Suprapubic skin (tissue), 4 donors: ENCODE measurements at regions not wholly inside any gene's neighbourhood (a gene's known extent, or its start where the extent isn't known, plus 50 kb on each side); places are given as distances from the start of the nearest gene placed in this dataset.

ENCODE experiments used
- DNase-seq, 2 donors: peaks; one replicate each; pipeline ENCODE4 v3.0.0-alpha.2; 2019; ENCODE audit warnings: low spot score in 2 of 2
- H3K27ac ChIP-seq: fragments of 200-600 bp; sonication (generic); one replicate; pipeline ENCODE4 v1.5.1; 2019
- H3K27me3 ChIP-seq: fragments of 200-600 bp; sonication (generic); one replicate; pipeline ENCODE4 v1.5.1; 2019
- H3K36me3 ChIP-seq: fragments of 200-600 bp; sonication (generic); one replicate; pipeline ENCODE4 v1.5.1; 2019
- H3K4me1 ChIP-seq: fragments of 200-600 bp; sonication (generic); one replicate; pipeline ENCODE4 v1.5.1; 2019
- H3K4me3 ChIP-seq: fragments of 200-600 bp; sonication (generic); one replicate; pipeline ENCODE4 v1.5.1; 2019; ENCODE audit warnings: mild to moderate bottlenecking
- H3K9me3 ChIP-seq: fragments of 200-600 bp; sonication (generic); one replicate; pipeline ENCODE4 v1.5.1; 2019
- EP300 ChIP-seq: sonication (generic); formaldehyde crosslinking; IDR thresholded peaks from one replicate; pipeline ENCODE4 v1.6.1; 2017; ENCODE audit warnings: antibody characterized with exemption
- POLR2A ChIP-seq, 2 donors: fragments of 450-650 bp; IDR thresholded peaks; one replicate each; pipeline ENCODE4 v1.6.1; 2017; ENCODE audit warnings: antibody characterized with exemption in 2 of 2, mild to moderate bottlenecking in 2 of 2, moderate library complexity in 2 of 2
- POLR2AphosphoS5 ChIP-seq, 3 donors: sonication (generic); formaldehyde crosslinking; IDR thresholded peaks; one replicate each; pipeline ENCODE4 v1.6.1; 2017; ENCODE audit warnings: antibody characterized with exemption in 3 of 3
- WGBS: methylation state at CpG from one replicate; pipeline ENCODE4 v1.1.5; 2018; 5-methylcytosine and 5-hydroxymethylcytosine counted together
- TF ChIP-seq, protein P1 (sequence below), 2 donors: fragments of 200-600 bp in 1 of 2; fragments of 450-650 bp in 1 of 2; sonication (generic) in 1 of 2; IDR thresholded peaks; one replicate each; pipeline ENCODE4 v1.5.1; 2016 to 2019; ENCODE audit warnings: antibody characterized with exemption in 2 of 2, mild to moderate bottlenecking in 1 of 2, moderate library complexity in 1 of 2

DNA sequence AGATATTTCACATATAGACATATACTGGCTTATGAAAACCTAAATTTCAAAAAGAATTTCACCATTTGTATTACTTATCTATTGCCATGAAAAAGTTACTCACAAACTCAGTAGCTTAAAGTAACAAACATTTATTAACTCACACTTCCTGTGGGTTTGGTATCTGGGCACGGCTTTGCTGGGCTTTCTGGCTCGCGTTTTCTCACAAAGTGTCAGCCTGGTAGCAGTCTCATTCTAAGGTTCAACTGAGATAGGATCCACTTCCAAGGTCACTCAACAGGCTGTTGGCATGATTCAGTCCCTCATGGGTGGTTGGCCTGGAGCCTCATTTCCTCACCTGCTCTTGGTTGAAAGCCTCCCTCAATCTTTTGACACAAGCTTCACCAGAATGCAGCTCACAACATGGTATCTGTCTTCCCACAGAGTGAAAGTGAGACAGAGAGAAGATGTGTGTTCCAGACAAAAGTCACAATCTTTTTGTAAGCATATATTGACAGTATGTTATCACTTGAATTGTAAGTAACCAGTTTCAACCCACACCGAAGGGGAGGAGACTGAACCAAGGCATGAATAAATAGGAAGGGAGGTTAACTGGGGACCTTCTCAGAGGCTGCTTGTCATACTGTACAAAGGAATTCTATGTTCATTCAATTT, 1065.8 kb upstream of the SPRY2 start:
- 85% methylated on average over 4 of the region's 4 CpGs for WGBS
- H3K27ac ChIP-seq, result no peak overlapping the region
- H3K9me3 ChIP-seq, result no peaks in the 10 kb centered on the region
- TF ChIP-seq POLR2AphosphoS5 (IDR thresholded peaks at IDR 0.05), result no peak
- TF ChIP-seq POLR2A (IDR thresholded peaks at IDR 0.05), result no peak
- TF ChIP-seq, protein P1, sequence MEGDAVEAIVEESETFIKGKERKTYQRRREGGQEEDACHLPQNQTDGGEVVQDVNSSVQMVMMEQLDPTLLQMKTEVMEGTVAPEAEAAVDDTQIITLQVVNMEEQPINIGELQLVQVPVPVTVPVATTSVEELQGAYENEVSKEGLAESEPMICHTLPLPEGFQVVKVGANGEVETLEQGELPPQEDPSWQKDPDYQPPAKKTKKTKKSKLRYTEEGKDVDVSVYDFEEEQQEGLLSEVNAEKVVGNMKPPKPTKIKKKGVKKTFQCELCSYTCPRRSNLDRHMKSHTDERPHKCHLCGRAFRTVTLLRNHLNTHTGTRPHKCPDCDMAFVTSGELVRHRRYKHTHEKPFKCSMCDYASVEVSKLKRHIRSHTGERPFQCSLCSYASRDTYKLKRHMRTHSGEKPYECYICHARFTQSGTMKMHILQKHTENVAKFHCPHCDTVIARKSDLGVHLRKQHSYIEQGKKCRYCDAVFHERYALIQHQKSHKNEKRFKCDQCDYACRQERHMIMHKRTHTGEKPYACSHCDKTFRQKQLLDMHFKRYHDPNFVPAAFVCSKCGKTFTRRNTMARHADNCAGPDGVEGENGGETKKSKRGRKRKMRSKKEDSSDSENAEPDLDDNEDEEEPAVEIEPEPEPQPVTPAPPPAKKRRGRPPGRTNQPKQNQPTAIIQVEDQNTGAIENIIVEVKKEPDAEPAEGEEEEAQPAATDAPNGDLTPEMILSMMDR (IDR thresholded peaks at IDR 0.05), result no peak
- TF ChIP-seq EP300, result no peak
- no peak for DNase-seq
- H3K27me3 ChIP-seq, result no peaks in the 10 kb centered on the region
- H3K4me1 ChIP-seq, result no peaks in the 10 kb centered on the region
- H3K4me3 ChIP-seq, result no peak overlapping the region
- H3K36me3 ChIP-seq, result no peaks in the 10 kb centered on the region

DNA sequence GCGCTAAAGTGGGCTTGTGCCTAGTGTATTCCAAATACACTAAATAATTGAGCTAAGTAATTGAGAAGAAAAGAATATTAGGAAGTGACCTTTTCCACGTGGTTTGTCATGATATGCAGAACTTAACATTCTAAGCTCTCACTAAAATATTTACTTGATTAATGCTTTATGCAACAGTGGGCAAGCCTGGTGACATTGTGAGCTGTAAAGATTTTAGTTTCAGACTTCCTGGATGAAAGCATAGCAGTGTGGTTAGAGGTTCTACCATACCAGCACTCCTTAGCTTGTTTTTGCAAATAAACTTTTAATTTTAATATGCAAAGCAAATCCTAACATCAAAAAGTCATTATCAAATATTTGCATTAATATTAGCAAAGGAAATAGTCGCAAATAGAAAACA, 1065.1 kb upstream of the SPRY2 start:
- no peak for TF ChIP-seq POLR2AphosphoS5 (IDR thresholded peaks at IDR 0.05)
- no peak for TF ChIP-seq EP300
- no peak for TF ChIP-seq POLR2A (IDR thresholded peaks at IDR 0.05)
- TF ChIP-seq, protein P1 (IDR thresholded peaks at IDR 0.05), result no peak
- Histone ChIP-seq H3K27me3 (no peaks in the 10 kb centered on the region), H3K4me3 (no peak overlapping the region), H3K9me3 (no peaks in the 10 kb centered on the region), H3K4me1 (no peaks in the 10 kb centered on the region), H3K36me3 (no peaks in the 10 kb centered on the region), H3K27ac (no peak overlapping the region)
- 49% methylated on average over 3 of the region's 3 CpGs for WGBS
- no peak for DNase-seq

DNA sequence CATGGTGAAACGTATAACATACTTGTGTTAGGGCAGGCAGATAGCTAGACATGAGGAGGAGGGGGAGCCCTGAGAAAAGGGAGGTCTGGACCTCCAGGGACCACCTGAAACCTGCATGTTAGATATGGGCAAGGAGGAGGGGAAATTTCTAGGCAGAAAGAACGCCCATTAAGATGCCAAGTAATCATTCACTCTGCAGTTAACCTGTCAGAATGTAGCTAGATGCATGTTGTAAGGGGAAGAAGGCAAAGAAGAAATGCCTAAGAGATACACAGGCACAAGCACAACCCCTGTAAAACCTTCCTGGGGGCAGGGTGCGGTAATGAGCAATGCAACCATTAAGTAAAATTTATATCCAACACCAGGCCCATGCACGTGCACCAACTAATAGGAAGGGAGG, 1055.3 kb upstream of the SPRY2 start:
- Histone ChIP-seq H3K27ac (no peak overlapping the region), H3K36me3 (no peaks in the 10 kb centered on the region), H3K9me3 (no peaks in the 10 kb centered on the region), H3K27me3 (no peaks in the 10 kb centered on the region), H3K4me1 (peaks cover 3% of the 10 kb centered on the region), H3K4me3 (no peak overlapping the region)
- WGBS, result 46% methylated on average over 4 of the region's 4 CpGs
- TF ChIP-seq POLR2A (IDR thresholded peaks at IDR 0.05), result no peak
- TF ChIP-seq EP300, result no peak
- no peak for TF ChIP-seq POLR2AphosphoS5 (IDR thresholded peaks at IDR 0.05)
- TF ChIP-seq, protein P1 (IDR thresholded peaks at IDR 0.05), result no peak
- no peak for DNase-seq

DNA sequence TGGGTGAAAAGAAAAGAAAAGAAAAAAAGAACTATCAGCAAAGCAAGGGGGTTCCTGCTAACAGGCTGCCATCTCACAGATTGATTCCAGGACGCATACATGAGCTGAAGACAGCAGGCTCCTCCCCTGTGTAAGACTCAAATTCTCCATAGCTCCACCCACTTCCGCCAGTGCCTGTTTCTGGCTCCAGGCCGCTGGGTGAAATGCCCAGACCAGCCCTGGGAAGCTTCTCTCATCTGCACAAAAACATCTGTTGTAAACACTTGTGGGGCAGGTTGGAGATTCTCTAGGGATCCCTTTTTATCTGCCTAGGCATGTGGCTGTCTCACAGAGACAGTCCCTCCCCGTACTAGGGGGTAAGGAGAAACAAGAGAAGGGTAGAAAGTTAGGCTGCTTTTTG, 1054.4 kb upstream of the SPRY2 start:
- WGBS, result 46% methylated on average over 4 of the region's 4 CpGs
- Histone ChIP-seq H3K27ac (no peak overlapping the region), H3K4me1 (peaks cover 3% of the 10 kb centered on the region), H3K27me3 (no peaks in the 10 kb centered on the region), H3K36me3 (no peaks in the 10 kb centered on the region), H3K9me3 (no peaks in the 10 kb centered on the region), H3K4me3 (no peak overlapping the region)
- DNase-seq, result no peak
- TF ChIP-seq POLR2A (IDR thresholded peaks at IDR 0.05) (no peak), EP300 (no peak), POLR2AphosphoS5 (IDR thresholded peaks at IDR 0.05) (no peak)
- TF ChIP-seq, protein P1 (IDR thresholded peaks at IDR 0.05), result no peak

DNA sequence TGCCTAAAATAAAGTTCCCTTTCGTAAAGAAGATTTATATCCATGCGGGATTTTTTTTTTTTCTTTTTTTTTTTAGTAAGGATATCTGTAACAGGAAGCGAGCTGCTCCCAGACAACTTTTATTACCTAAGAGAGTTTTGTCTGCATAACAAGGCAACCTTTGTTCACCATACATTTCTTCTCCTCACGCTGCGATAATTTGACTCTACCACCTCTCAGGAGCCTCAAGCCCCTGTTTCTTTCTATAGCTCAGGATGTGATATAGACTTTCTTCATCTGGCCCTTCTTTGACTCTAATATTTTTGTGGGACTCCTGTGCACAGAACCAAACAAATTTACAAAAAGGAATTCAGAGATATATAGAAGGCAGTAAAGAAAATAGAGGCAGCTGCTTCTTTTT, 1053.7 kb upstream of the SPRY2 start:
- H3K4me1 ChIP-seq, result peaks cover 3% of the 10 kb centered on the region
- no peaks in the 10 kb centered on the region for H3K36me3 ChIP-seq
- TF ChIP-seq, protein P1 (IDR thresholded peaks at IDR 0.05), result no peak
- TF ChIP-seq POLR2AphosphoS5 (IDR thresholded peaks at IDR 0.05) (no peak), EP300 (no peak), POLR2A (IDR thresholded peaks at IDR 0.05) (no peak)
- no peaks in the 10 kb centered on the region for H3K9me3 ChIP-seq
- no peak overlapping the region for H3K27ac ChIP-seq
- DNase-seq, result no peak
- no peak overlapping the region for H3K4me3 ChIP-seq
- H3K27me3 ChIP-seq, result no peaks in the 10 kb centered on the region
- WGBS, result 51% methylated on average over 5 of the region's 5 CpGs
